Trophoblast cell (in vitro differentiated cells and primary cell): ENCODE measurements at regions not wholly inside any gene's neighbourhood (a gene's known extent, or its start where the extent isn't known, plus 50 kb on each side); places are given as distances from the start of the nearest gene placed in this dataset.

Experiments
- DNase-seq, 2 donors: peaks; one replicate each; pipeline ENCODE4 v3.0.0-alpha.2; 2016
- H2AFZ ChIP-seq: 2 replicates; pipeline ENCODE4 v1.6.1; 2013; ENCODE audit warnings: low read length, moderate library complexity, mild to moderate bottlenecking; ENCODE audit not compliant: insufficient read depth, poor library complexity
- H2AK5ac ChIP-seq: 2 replicates; pipeline ENCODE4 v1.6.1; 2013; ENCODE audit warnings: mild to moderate bottlenecking, low read length
- H2BK120ac ChIP-seq: 2 replicates; pipeline ENCODE4 v1.6.1; 2013; ENCODE audit warnings: low read length, mild to moderate bottlenecking, moderate library complexity; ENCODE audit not compliant: insufficient read depth, poor library complexity
- H2BK12ac ChIP-seq: 2 replicates; pipeline ENCODE4 v1.6.1; 2013; ENCODE audit warnings: mild to moderate bottlenecking, low read length, moderate library complexity
- H2BK5ac ChIP-seq: 2 replicates; pipeline ENCODE4 v1.6.1; 2013; ENCODE audit warnings: low read length, low read depth, moderate library complexity, mild to moderate bottlenecking; ENCODE audit not compliant: poor library complexity
- H3K14ac ChIP-seq: 2 replicates; pipeline ENCODE4 v1.6.1; 2013; ENCODE audit warnings: mild to moderate bottlenecking, low read length
- H3K18ac ChIP-seq: 2 replicates; pipeline ENCODE4 v1.6.1; 2013; ENCODE audit warnings: mild to moderate bottlenecking, low read length
- H3K23ac ChIP-seq: 2 replicates; pipeline ENCODE4 v1.6.1; 2013; ENCODE audit warnings: low read length
- H3K27ac ChIP-seq: 2 replicates; pipeline ENCODE4 v1.5.1; 2013; ENCODE audit warnings: low read depth, mild to moderate bottlenecking, inconsistent platforms, low read length, moderate library complexity
- H3K27me3 ChIP-seq: 2 replicates; pipeline ENCODE4 v1.6.1; 2013; ENCODE audit warnings: inconsistent platforms, mild to moderate bottlenecking, low read length, moderate library complexity; ENCODE audit not compliant: insufficient read depth
- H3K36me3 ChIP-seq, 2 experiments: 1 replicate in 1 of 2; 2 replicates in 1 of 2; pipeline ENCODE4 v1.6.1; 2013; ENCODE audit warnings: low read length in 2 of 2, mild to moderate bottlenecking in 2 of 2, moderate library complexity in 1 of 2; ENCODE audit not compliant: insufficient read depth in 2 of 2, control insufficient read depth in 1 of 2
- H3K4ac ChIP-seq: 2 replicates; pipeline ENCODE4 v1.6.1; 2013; ENCODE audit warnings: low read depth, mild to moderate bottlenecking, low read length, moderate library complexity
- H3K4me1 ChIP-seq, 2 experiments: 1 replicate in 1 of 2; 2 replicates in 1 of 2; pipeline ENCODE4 v1.6.1; 2013; ENCODE audit warnings: low read length in 2 of 2, mild to moderate bottlenecking in 2 of 2, moderate library complexity in 1 of 2; ENCODE audit not compliant: insufficient read depth in 2 of 2, control insufficient read depth in 1 of 2
- H3K4me2 ChIP-seq: 2 replicates; pipeline ENCODE4 v1.6.1; 2013; ENCODE audit warnings: inconsistent platforms, mild to moderate bottlenecking, low read length, moderate library complexity
- H3K4me3 ChIP-seq: 2 replicates; pipeline ENCODE4 v1.5.1; 2013; ENCODE audit warnings: mild to moderate bottlenecking, low read depth, low read length, inconsistent platforms
- H3K79me1 ChIP-seq: one replicate; pipeline ENCODE4 v1.6.1; 2013; ENCODE audit warnings: low read length
- H3K79me2 ChIP-seq: 2 replicates; pipeline ENCODE4 v1.6.1; 2013; ENCODE audit warnings: low read length, mild to moderate bottlenecking; ENCODE audit not compliant: control insufficient read depth, insufficient read depth, poor library complexity
- H3K9ac ChIP-seq: 2 replicates; pipeline ENCODE4 v1.6.1; 2013; ENCODE audit warnings: mild to moderate bottlenecking, low read length
- H3K9me3 ChIP-seq: 2 replicates; pipeline ENCODE4 v1.6.1; 2013; ENCODE audit warnings: low read depth, mild to moderate bottlenecking, control low read depth, inconsistent platforms, low read length; ENCODE audit not compliant: insufficient read depth
- H4K12ac ChIP-seq: 2 replicates; pipeline ENCODE4 v1.6.1; 2013; ENCODE audit warnings: low read depth, mild to moderate bottlenecking, low read length, moderate library complexity
- H4K8ac ChIP-seq: 2 replicates; pipeline ENCODE4 v1.6.1; 2013; ENCODE audit warnings: low read depth, mild to moderate bottlenecking, low read length, moderate library complexity
- H4K91ac ChIP-seq: one replicate; pipeline ENCODE4 v1.6.1; 2013; ENCODE audit warnings: low read depth, mild to moderate bottlenecking, low read length, moderate library complexity
- WGBS: extraction: QIAGEN DNeasy Blood & Tissue Kit; methylation state at CpG from one replicate; pipeline ENCODE4 v1.1.7; 2013; ENCODE audit warnings: missing lambda C conversion rate; ENCODE audit not compliant: insufficient read length, insufficient coverage; ENCODE audit errors: extremely low coverage; 5-methylcytosine and 5-hydroxymethylcytosine counted together

DNA sequence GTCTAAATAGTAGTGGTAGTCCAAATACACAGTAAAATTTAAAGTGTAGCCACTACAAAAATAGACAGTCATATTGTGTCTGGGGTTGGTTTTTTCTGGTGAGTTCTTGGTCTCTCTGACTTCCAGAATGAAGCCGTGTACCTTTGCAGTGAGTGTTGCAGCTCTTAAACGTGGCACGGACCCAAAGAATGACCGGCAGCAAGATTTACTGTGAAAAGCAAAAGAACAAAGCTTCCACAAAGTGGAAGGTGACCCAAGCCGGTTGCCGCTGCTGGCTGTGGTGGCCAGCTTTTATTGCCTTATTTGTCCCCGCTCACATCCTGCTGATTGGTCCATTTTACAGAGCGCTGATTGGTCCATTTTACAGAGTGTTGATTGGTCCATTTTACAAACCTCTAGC lies 188.7 kb downstream of the ZNF608 start:
- Histone ChIP-seq H2AK5ac (no peak overlapping the region), H3K79me1 (no peaks in the 10 kb centered on the region), H2BK120ac (no peak overlapping the region), H2BK12ac (no peak overlapping the region), H3K79me2 (no peaks in the 10 kb centered on the region), H4K8ac (no peak overlapping the region), H4K91ac (no peak overlapping the region), H3K18ac (no peak overlapping the region), H3K4ac (no peak overlapping the region), H3K4me2 (no peak overlapping the region), H3K14ac (no peak overlapping the region), H3K27me3 (no peaks in the 10 kb centered on the region), H3K4me3 (no peak overlapping the region), H3K9me3 (no peaks in the 10 kb centered on the region), H2AFZ (no peak overlapping the region), H3K27ac (no peak overlapping the region), H4K12ac (no peak overlapping the region), H3K23ac (no peak overlapping the region), H3K9ac (no peak overlapping the region), H3K4me1 (peaks cover 2 to 3% of the 10 kb centered on the region in 2 experiments), H3K36me3 (peaks cover 0 to 2% of the 10 kb centered on the region in 2 experiments), H2BK5ac (no peak overlapping the region)
- no CpG with 5 or more reads among the region's 8 CpGs for WGBS
- DNase-seq: no peak

DNA sequence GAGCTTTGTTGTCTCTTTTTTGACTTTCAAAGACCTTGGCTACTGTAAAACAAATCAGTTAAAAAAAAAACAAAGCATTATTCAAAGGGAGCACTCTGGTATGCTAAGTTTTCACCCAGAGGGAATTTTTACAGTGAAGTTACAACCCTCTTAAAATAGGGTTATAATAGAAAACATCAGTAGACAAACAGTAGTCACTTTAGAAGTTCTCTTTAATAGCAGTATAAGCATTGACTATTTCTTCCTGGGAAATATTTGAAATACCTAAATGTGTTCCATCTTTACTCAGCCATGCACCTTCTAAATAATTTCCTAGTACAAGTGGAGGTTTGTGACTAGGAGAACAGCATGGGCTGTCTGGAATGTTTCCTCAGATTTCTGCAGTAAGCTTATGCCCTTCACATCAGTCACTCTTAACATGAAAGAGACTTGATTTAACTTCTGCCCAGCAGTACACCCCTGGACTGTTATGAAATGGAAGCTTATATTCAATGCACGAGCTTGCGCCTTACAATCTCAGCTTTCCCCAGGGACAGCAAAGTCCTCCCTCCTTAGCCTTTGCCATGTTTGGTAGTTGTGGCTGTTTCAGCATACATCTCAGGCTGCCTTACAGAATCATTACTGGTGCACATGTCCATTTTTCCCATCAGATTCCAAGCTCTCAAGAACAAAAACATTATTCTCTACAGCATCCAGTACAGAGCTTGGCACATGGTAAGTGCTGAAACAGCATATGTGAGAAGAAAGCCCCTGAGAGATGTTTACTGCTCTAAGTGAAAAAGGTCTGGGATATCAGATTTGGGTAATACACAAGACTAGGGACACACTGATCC lies 191.5 kb downstream of the ZNF608 start:
- no peak for DNase-seq
- Histone ChIP-seq H2BK5ac (no peak overlapping the region), H3K27ac (no peak overlapping the region), H3K18ac (no peak overlapping the region), H3K79me1 (no peaks in the 10 kb centered on the region), H2BK12ac (no peak overlapping the region), H2AK5ac (no peak overlapping the region), H3K4me1 (peaks cover 2 to 3% of the 10 kb centered on the region in 2 experiments), H3K23ac (no peak overlapping the region), H2BK120ac (no peak overlapping the region), H3K4me3 (no peak overlapping the region), H4K12ac (no peak overlapping the region), H2AFZ (no peak overlapping the region), H3K36me3 (peaks cover 0 to 2% of the 10 kb centered on the region in 2 experiments), H4K91ac (no peak overlapping the region), H3K14ac (peak overlapping the region; percentile 33), H4K8ac (no peak overlapping the region), H3K79me2 (no peaks in the 10 kb centered on the region), H3K9me3 (no peaks in the 10 kb centered on the region), H3K4me2 (no peak overlapping the region), H3K27me3 (no peaks in the 10 kb centered on the region), H3K4ac (no peak overlapping the region), H3K9ac (no peak overlapping the region)
- WGBS: no CpG with 5 or more reads among the region's 2 CpGs

DNA sequence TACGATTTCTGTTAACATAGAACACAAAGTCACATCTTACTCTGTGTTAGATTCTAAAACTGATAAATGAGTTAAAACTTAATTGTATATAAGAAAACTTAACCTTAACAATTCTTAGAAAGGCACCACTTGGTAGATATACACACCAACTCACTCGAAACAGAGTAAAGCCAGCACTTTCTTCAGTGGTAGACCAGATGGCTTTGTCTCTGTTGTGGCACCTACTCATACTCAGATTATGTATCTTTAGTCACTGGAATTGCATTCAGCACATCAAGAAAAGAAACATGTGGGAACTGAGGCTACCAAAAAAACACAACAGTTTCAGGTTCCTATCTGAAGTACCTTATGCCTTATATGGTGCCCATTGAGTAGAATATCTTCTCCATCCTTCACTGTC lies 192.5 kb downstream of the ZNF608 start:
- H3K36me3 ChIP-seq: peaks cover 0 to 2% of the 10 kb centered on the region in 2 experiments
- no peak overlapping the region for H2BK12ac ChIP-seq
- no peak for DNase-seq
- no peaks in the 10 kb centered on the region for H3K27me3 ChIP-seq
- no peak overlapping the region for H3K4ac ChIP-seq
- no peak overlapping the region for H2AK5ac ChIP-seq
- no peak overlapping the region for H4K8ac ChIP-seq
- no peak overlapping the region for H2BK5ac ChIP-seq
- no peaks in the 10 kb centered on the region for H3K9me3 ChIP-seq
- no peak overlapping the region for H4K12ac ChIP-seq
- H2BK120ac ChIP-seq: no peak overlapping the region
- no peak overlapping the region for H3K4me3 ChIP-seq
- H3K79me1 ChIP-seq: no peaks in the 10 kb centered on the region
- no CpG with 5 or more reads among the region's 2 CpGs for whole genome bisulfite sequencing
- no peak overlapping the region for H4K91ac ChIP-seq
- H3K14ac ChIP-seq: no peak overlapping the region
- H3K27ac ChIP-seq: no peak overlapping the region
- no peak overlapping the region for H2AFZ ChIP-seq
- H3K9ac ChIP-seq: no peak overlapping the region
- H3K79me2 ChIP-seq: no peaks in the 10 kb centered on the region
- H3K23ac ChIP-seq: no peak overlapping the region
- no peak overlapping the region for H3K18ac ChIP-seq
- peaks cover 2 to 3% of the 10 kb centered on the region in 2 experiments for H3K4me1 ChIP-seq
- no peak overlapping the region for H3K4me2 ChIP-seq

DNA sequence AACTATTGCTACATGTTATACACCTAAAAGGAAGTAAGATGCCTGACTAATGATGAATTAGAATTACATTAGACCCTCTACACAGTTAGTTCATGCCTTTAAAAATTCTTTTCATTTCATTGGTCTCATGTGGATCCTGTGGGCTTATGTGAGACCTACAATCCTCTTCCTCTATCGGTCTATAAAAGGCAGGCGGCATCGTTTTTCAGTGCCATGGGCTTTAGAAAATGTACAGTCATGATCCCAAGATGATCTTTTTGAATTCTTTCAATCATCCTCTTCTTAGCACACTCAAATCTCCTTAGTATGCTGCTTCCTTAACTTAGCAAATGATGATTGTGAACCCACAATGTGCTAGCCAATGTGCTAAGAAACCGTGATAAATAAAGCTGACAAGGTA lies 193.9 kb downstream of the ZNF608 start:
- Histone ChIP-seq H4K8ac (no peak overlapping the region), H3K9me3 (no peaks in the 10 kb centered on the region), H3K4me1 (peaks cover 2 to 3% of the 10 kb centered on the region in 2 experiments), H3K79me2 (no peaks in the 10 kb centered on the region), H3K4me2 (no peak overlapping the region), H2AFZ (no peak overlapping the region), H3K23ac (no peak overlapping the region), H3K36me3 (no peaks in the 10 kb centered on the region), H3K79me1 (no peaks in the 10 kb centered on the region), H3K14ac (no peak overlapping the region), H3K27ac (no peak overlapping the region), H2BK5ac (no peak overlapping the region), H3K18ac (no peak overlapping the region), H3K9ac (no peak overlapping the region), H3K4me3 (no peak overlapping the region), H3K4ac (no peak overlapping the region), H3K27me3 (no peaks in the 10 kb centered on the region), H2AK5ac (no peak overlapping the region), H4K12ac (no peak overlapping the region), H2BK120ac (no peak overlapping the region), H4K91ac (no peak overlapping the region), H2BK12ac (no peak overlapping the region)
- no peak for DNase-seq
- no CpG with 5 or more reads among the region's 4 CpGs for WGBS
